ENCODE measurements at regions not wholly inside any gene's neighbourhood (a gene's known extent, or its start where the extent isn't known, plus 50 kb on each side); places are given as distances from the start of the nearest gene placed in this dataset.

DNA sequence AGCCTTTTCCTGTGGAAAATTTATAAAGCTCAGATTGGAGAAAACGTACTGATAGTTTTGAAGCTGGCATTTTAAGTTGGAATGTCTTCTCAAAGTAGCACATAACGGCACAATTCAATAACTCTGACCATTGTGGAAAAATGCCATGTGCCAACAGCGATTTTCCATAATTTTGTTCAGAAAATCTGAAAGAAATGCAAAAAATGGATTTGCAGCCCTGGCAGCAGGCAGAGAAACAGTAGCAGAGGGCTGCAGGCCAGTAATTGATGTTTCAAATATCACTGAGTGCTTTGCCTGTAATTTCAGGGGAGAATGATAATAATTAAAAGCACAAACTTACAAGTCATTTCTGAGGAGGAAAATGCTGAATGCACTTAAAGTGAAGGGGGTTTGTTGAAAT, 507.4 kb downstream of the MAFB start:
- no peaks in the 10 kb centered on the region for H3K4me1 ChIP-seq (ENCODE audit: control insufficient read depth, insufficient read depth, low read length)
- no peak overlapping the region for H3K4me3 ChIP-seq (ENCODE audit: low read length)
- H3K9me3 ChIP-seq (replicated peaks; ENCODE audit: control insufficient read depth, low read depth, low read length) = no peaks in the 10 kb centered on the region
- whole genome bisulfite sequencing (ENCODE audit: insufficient coverage) = 60% methylated on average over 1 of the region's 3 CpGs
- H3K27ac ChIP-seq (ENCODE audit: low read length) = peak overlapping the region; percentile 43
- no peaks in the 10 kb centered on the region for H3K27me3 ChIP-seq (ENCODE audit: control insufficient read depth, insufficient read depth, low read length)
- DNase-seq = peak; percentile 75
- H3K36me3 ChIP-seq (ENCODE audit: control insufficient read depth, insufficient read depth, low read length) = no peaks in the 10 kb centered on the region

DNA sequence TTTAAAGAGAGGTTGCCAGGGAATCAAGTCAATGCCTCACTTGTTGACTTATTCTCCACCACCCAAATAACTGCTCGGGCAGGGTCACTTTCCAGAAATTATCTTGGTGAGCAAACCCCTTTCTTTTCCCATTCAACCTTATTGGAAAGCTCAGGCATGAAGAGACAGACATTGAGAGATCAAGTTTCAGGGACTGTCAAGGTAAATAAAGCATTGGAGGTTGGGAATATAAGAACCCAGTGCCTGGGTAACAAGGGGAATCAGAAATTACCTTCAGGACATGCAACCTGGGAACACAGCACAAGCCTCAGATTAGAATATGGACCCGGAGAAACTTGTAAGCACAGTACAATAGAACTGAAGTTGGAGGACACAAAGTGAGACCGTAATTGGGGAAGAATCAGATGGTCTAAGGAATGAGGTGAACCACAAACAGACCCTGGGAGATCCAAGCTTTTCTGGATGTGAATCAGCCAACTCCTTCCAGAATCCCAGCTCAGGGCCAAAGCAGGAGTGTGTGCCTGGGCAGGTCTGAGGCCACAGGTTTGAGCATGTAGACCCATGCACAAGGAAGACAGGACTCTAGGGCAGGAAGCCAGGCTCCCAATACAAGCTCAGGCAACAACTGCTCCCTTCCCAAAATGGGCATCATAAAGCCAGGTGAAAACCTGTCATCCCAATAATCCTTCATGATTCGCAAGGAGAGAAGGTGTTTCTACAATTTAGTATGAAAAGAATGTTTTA, 512.8 kb downstream of the MAFB start:
- Histone ChIP-seq H3K36me3 (ENCODE audit: control insufficient read depth, insufficient read depth, low read length) (no peaks in the 10 kb centered on the region), H3K27ac (ENCODE audit: low read length) (no peak overlapping the region), H3K27me3 (ENCODE audit: control insufficient read depth, insufficient read depth, low read length) (no peaks in the 10 kb centered on the region), H3K4me1 (ENCODE audit: control insufficient read depth, insufficient read depth, low read length) (no peaks in the 10 kb centered on the region), H3K4me3 (ENCODE audit: low read length) (no peak overlapping the region), H3K9me3 (replicated peaks; ENCODE audit: control insufficient read depth, low read depth, low read length) (no peaks in the 10 kb centered on the region)
- 92% methylated on average over 2 of the region's 4 CpGs for WGBS (ENCODE audit: insufficient coverage)
- no peak for DNase-seq

DNA sequence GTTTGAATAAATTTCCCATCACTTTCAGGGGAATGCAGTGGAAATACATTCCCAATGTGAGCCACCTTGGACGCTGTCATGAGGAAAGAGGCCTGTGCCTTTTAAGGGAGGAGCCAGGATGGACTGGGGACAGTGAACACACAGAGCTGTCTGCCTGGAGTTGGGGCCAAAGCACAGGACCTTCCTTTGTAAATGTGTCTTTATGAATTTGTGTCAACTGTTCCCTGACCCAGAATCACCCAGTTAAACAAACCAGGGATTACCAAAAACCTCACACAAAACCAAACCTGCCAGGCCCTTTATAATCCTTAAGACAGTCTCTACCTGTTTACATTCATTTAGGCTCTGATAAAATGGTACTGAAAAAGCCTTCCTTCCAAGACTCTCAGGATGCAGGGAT, 513.7 kb downstream of the MAFB start:
- Histone ChIP-seq H3K27ac (ENCODE audit: low read length) (no peak overlapping the region), H3K27me3 (ENCODE audit: control insufficient read depth, insufficient read depth, low read length) (no peaks in the 10 kb centered on the region), H3K4me3 (ENCODE audit: low read length) (no peak overlapping the region), H3K9me3 (replicated peaks; ENCODE audit: control insufficient read depth, low read depth, low read length) (no peaks in the 10 kb centered on the region), H3K4me1 (ENCODE audit: control insufficient read depth, insufficient read depth, low read length) (no peaks in the 10 kb centered on the region), H3K36me3 (ENCODE audit: control insufficient read depth, insufficient read depth, low read length) (no peaks in the 10 kb centered on the region)
- DNase-seq = no peak
- WGBS (ENCODE audit: insufficient coverage) = no CpG with 5 or more reads among the region's 1 CpG

DNA sequence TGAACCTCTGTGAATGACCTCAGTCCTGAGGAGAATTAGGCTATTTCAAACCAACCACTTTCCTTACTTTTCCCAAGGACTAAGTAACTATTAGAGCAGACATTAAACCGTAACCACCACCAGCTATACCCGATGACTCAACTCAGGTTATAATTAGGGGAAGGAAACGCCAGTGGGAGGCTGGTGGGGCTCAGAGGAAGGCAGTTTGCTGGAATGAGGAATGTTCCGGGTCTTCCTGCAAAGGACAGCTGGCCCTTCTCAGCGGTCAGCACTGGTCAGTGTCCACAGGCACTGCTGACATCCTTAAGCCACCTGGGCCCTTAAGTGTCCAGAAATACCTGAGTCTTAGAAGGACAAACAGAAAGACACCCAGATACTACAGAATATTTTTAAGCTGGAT, 515.2 kb downstream of the MAFB start:
- no peaks in the 10 kb centered on the region for H3K9me3 ChIP-seq (replicated peaks; ENCODE audit: control insufficient read depth, low read depth, low read length)
- H3K27me3 ChIP-seq (ENCODE audit: control insufficient read depth, insufficient read depth, low read length) = no peaks in the 10 kb centered on the region
- H3K27ac ChIP-seq (ENCODE audit: low read length) = no peak overlapping the region
- H3K4me3 ChIP-seq (ENCODE audit: low read length) = no peak overlapping the region
- H3K4me1 ChIP-seq (ENCODE audit: control insufficient read depth, insufficient read depth, low read length) = no peaks in the 10 kb centered on the region
- WGBS (ENCODE audit: insufficient coverage) = 67% methylated on average over 1 of the region's 5 CpGs
- H3K36me3 ChIP-seq (ENCODE audit: control insufficient read depth, insufficient read depth, low read length) = no peaks in the 10 kb centered on the region
- DNase-seq = no peak

DNA sequence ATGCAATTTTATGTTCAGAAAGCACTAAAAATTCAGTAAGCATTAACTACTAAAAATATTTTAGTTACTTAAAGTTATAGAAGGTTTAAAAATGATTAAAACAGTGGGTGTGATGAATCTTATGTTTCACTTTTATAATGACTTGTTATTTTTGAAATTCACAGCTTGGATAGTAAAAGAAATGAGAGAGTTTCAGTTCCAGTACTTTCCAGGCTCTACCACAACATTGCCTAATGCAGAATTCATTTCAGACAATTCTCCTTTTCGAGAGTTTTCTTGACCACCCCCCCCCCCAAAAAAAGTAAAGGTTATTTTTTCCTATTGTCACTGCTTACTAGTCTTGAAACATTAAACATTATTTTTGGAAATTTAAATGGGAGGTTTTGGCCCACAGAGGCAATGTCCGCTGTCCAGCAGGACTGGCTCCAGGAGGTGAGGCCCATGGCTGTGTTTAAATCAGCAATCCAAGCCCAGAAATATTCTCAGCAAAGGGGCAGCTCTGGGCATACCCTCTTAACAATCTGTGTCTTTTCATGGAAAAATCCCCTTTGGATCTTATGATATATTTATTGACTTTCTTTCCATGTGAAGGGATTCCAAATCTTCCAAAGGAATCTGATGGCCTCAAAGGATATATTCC, 519.9 kb downstream of the MAFB start:
- H3K27me3 ChIP-seq (ENCODE audit: control insufficient read depth, insufficient read depth, low read length) = no peaks in the 10 kb centered on the region
- no peak overlapping the region for H3K4me3 ChIP-seq (ENCODE audit: low read length)
- peak; percentile 59 for DNase-seq
- H3K36me3 ChIP-seq (ENCODE audit: control insufficient read depth, insufficient read depth, low read length) = no peaks in the 10 kb centered on the region
- no peaks in the 10 kb centered on the region for H3K9me3 ChIP-seq (replicated peaks; ENCODE audit: control insufficient read depth, low read depth, low read length)
- no peaks in the 10 kb centered on the region for H3K4me1 ChIP-seq (ENCODE audit: control insufficient read depth, insufficient read depth, low read length)
- H3K27ac ChIP-seq (ENCODE audit: low read length) = peak overlapping the region; percentile 7
- WGBS (ENCODE audit: insufficient coverage) = no CpG with 5 or more reads among the region's 2 CpGs

DNA sequence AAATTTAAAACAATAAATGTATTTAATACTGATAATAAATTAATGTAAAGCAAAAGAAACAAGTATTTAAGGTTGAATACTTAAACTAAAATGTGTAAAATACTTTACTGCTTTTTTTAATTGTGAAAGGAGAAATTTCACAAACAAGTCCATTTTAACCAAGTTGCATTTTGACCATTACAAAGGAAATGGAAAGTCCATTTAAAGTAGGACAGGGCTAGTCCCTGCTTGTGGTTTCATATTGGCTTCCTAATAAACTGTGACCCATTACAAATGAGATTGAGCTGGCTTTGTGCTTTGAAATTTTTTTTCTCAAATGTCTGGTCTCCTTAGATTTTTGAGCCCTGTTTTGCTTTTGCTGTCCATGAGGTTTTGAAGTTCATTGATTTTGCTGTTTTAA, 527.6 kb downstream of the MAFB start:
- Histone ChIP-seq H3K4me1 (ENCODE audit: control insufficient read depth, insufficient read depth, low read length) (no peaks in the 10 kb centered on the region), H3K9me3 (replicated peaks; ENCODE audit: control insufficient read depth, low read depth, low read length) (no peaks in the 10 kb centered on the region), H3K4me3 (ENCODE audit: low read length) (no peak overlapping the region), H3K27me3 (ENCODE audit: control insufficient read depth, insufficient read depth, low read length) (no peaks in the 10 kb centered on the region), H3K36me3 (ENCODE audit: control insufficient read depth, insufficient read depth, low read length) (no peaks in the 10 kb centered on the region), H3K27ac (ENCODE audit: low read length) (no peak overlapping the region)
- DNase-seq = no peak

DNA sequence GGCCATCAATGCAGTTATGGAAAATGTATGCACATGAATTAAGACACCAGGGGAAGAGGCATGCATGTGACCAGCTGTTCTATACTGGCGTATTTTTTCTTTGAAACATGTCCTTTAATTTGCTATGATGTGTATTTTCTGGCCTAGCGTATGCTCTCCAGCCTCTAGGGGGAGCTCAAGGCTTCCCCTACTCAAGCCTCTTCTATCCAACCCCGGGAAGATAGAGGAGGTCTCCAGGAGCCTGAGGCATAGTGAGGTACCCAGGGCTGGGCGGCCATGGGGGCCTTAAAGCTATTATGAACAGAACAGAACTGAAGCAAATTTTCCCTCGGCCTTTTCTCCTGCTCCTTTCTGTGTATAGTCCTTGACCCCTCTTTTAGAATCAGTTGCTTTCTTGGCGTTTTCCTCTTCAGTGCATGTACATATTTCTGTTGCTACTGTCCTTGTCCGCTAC, 528.9 kb downstream of the MAFB start:
- Histone ChIP-seq H3K4me1 (ENCODE audit: control insufficient read depth, insufficient read depth, low read length) (no peaks in the 10 kb centered on the region), H3K27ac (ENCODE audit: low read length) (no peak overlapping the region), H3K9me3 (replicated peaks; ENCODE audit: control insufficient read depth, low read depth, low read length) (no peaks in the 10 kb centered on the region), H3K27me3 (ENCODE audit: control insufficient read depth, insufficient read depth, low read length) (no peaks in the 10 kb centered on the region), H3K36me3 (ENCODE audit: control insufficient read depth, insufficient read depth, low read length) (no peaks in the 10 kb centered on the region), H3K4me3 (ENCODE audit: low read length) (no peak overlapping the region)
- peak; percentile 64 for DNase-seq
- 76% methylated on average over 3 of the region's 7 CpGs for WGBS (ENCODE audit: insufficient coverage)

DNA sequence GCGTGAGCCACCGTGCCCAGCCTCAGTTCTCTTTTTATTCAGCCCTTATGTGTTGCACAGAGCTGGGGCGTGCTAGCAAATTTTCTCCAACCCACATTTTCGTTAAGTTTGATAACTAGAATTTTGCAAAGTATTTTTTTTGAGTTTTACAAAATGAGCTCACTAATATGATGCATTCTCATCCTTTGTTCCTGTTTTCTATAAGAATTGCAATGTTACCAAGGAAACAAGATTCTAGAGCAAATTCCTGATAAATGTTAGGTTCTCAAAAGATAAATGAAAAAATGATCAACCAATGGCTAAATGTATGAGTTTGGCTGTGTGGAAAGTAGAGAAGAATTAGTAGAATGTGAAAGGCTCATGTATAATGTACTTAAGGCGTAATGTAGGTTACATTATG, 529.8 kb downstream of the MAFB start:
- peaks cover 2% of the 10 kb centered on the region for H3K4me1 ChIP-seq (ENCODE audit: control insufficient read depth, insufficient read depth, low read length)
- H3K4me3 ChIP-seq (ENCODE audit: low read length) = no peak overlapping the region
- H3K36me3 ChIP-seq (ENCODE audit: control insufficient read depth, insufficient read depth, low read length) = no peaks in the 10 kb centered on the region
- no peaks in the 10 kb centered on the region for H3K27me3 ChIP-seq (ENCODE audit: control insufficient read depth, insufficient read depth, low read length)
- no peak overlapping the region for H3K27ac ChIP-seq (ENCODE audit: low read length)
- 100% methylated on average over 1 of the region's 5 CpGs for WGBS (ENCODE audit: insufficient coverage)
- DNase-seq = no peak
- no peaks in the 10 kb centered on the region for H3K9me3 ChIP-seq (replicated peaks; ENCODE audit: control insufficient read depth, low read depth, low read length)

DNA sequence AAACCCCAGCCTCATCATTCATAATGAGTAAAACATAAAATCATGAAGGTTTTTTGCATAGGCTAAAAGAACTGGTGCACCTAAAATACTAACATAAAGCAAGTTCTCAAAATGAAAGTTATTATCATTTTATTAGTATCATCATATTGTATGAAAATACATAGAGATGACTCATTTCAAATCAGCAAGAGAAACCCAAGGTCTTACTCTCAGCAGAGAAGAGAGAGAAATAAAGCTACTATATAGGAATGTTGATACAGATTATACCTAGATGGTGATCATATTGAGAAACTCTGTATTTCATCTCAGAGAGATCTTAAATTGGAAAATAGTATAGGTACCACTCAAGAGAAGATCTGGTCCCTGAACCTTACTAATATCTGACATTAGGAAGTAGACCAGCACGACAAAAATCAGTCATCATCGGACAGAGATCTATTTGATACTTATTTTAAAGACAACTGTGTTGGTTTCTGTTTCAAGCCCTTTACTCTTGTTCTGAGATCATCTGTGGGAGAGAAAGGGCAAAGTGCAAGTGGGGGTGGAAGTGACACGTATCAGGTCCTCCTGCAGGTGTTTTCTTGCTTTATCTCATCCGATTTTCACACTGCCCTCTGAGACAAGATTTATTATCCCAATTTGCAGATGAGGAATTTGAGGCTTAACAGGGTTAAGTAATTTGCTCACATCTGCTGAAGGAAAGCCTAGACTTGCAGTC, 532.3 kb downstream of the MAFB start:
- no peaks in the 10 kb centered on the region for H3K36me3 ChIP-seq (ENCODE audit: control insufficient read depth, insufficient read depth, low read length)
- no peak overlapping the region for H3K27ac ChIP-seq (ENCODE audit: low read length)
- H3K27me3 ChIP-seq (ENCODE audit: control insufficient read depth, insufficient read depth, low read length) = no peaks in the 10 kb centered on the region
- H3K4me1 ChIP-seq (ENCODE audit: control insufficient read depth, insufficient read depth, low read length) = peaks cover 4% of the 10 kb centered on the region
- DNase-seq = no peak
- H3K4me3 ChIP-seq (ENCODE audit: low read length) = no peak overlapping the region
- no peaks in the 10 kb centered on the region for H3K9me3 ChIP-seq (replicated peaks; ENCODE audit: control insufficient read depth, low read depth, low read length)
- no CpG with 5 or more reads among the region's 4 CpGs for WGBS (ENCODE audit: insufficient coverage)

DNA sequence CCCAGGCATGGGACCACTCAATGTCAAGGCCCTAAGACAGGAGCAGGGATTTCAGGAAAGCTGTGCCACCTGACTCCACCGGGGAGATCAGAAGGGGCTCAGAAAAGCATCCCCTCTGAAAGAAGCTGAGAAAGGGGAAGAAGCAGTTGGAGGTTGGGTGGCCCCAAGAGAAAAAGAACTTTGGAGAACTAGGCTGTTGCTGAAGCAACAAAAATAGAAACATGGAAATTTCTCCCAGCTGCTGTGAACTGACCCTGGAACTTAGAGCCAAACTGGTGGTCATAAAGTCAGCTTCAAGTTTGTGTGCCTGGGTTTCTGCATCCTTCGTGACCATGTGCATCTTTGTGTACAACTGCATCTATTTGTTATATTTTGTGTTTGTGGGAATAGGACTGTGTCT, 534.5 kb downstream of the MAFB start:
- Histone ChIP-seq H3K4me3 (ENCODE audit: low read length) (no peak overlapping the region), H3K36me3 (ENCODE audit: control insufficient read depth, insufficient read depth, low read length) (no peaks in the 10 kb centered on the region), H3K27ac (ENCODE audit: low read length) (no peak overlapping the region), H3K9me3 (replicated peaks; ENCODE audit: control insufficient read depth, low read depth, low read length) (no peaks in the 10 kb centered on the region), H3K27me3 (ENCODE audit: control insufficient read depth, insufficient read depth, low read length) (no peaks in the 10 kb centered on the region), H3K4me1 (ENCODE audit: control insufficient read depth, insufficient read depth, low read length) (peaks cover 4% of the 10 kb centered on the region)
- WGBS (ENCODE audit: insufficient coverage) = 54% methylated on average over 1 of the region's 2 CpGs
- peak; percentile 88 for DNase-seq
